Neural cell (in vitro differentiated cells): ENCODE measurements at regions not wholly inside any gene's neighbourhood (a gene's known extent, or its start where the extent isn't known, plus 50 kb on each side); places are given as distances from the start of the nearest gene placed in this dataset.

Source experiments
- EP300 ChIP-seq: fragments of 450-650 bp; conservative IDR thresholded peaks from 2 replicates; pipeline ENCODE4 v1.6.1; 2014; ENCODE audit warnings: antibody characterized with exemption, mild to moderate bottlenecking, moderate library complexity; ENCODE audit not compliant: poor library complexity, severe bottlenecking
- REST ChIP-seq: IDR thresholded peaks from 2 replicates; pipeline ENCODE4 v1.6.1; 2012; ENCODE audit warnings: borderline replicate concordance
- TAF1 ChIP-seq: IDR thresholded peaks from 2 replicates; pipeline ENCODE4 v1.6.1; 2012; ENCODE audit warnings: low read depth

- TF ChIP-seq TAF1: no peak
- TF ChIP-seq REST: no peak
- TF ChIP-seq EP300: peak; percentile 94
Observed at GRCh38 chr18:28922936-28923335, 746.0 kb upstream of the CDH2 start.
